AML-193 (cell line): ENCODE measurements at regions not wholly inside any gene's neighbourhood (a gene's known extent, or its start where the extent isn't known, plus 50 kb on each side); places are given as distances from the start of the nearest gene placed in this dataset.

ENCODE experiments used
- DNase-seq, 2 experiments: peaks; one replicate each; lab custom pipeline; 2025; lab: John Stamatoyannopoulos, UW

GRCh38 chr4:124177647-124178425 lies 534.7 kb downstream of the ANKRD50 start:
- no peak for DNase-seq

GRCh38 chr4:124178449-124179021 lies 534.0 kb downstream of the ANKRD50 start:
- DNase-seq = no peak

GRCh38 chr4:124179506-124180186 lies 532.9 kb downstream of the ANKRD50 start:
- no peak for DNase-seq

- DNase-seq = no peak
These were observed 531.5 kb downstream of the ANKRD50 start for GRCh38 chr4:124181039-124181438.

- DNase-seq = no peak
These were observed 529.3 kb downstream of the ANKRD50 start for GRCh38 chr4:124183231-124183630.

- DNase-seq = no peak
These were observed 528.6 kb downstream of the ANKRD50 start for GRCh38 chr4:124183926-124184325.

GRCh38 chr4:124184792-124185191 lies 527.7 kb downstream of the ANKRD50 start:
- no peak for DNase-seq

GRCh38 chr4:124188595-124188994 lies 523.9 kb downstream of the ANKRD50 start:
- no peak for DNase-seq

- DNase-seq = no peak
These were observed 523.0 kb downstream of the ANKRD50 start for GRCh38 chr4:124189545-124189944.

- DNase-seq = no peak
These were observed 521.2 kb downstream of the ANKRD50 start for GRCh38 chr4:124191329-124191728.

- no peak for DNase-seq
These were observed 520.0 kb downstream of the ANKRD50 start for GRCh38 chr4:124192544-124192943.

GRCh38 chr4:124199185-124199584 lies 513.3 kb downstream of the ANKRD50 start:
- DNase-seq = no peak

GRCh38 chr4:124199755-124200154 lies 512.8 kb downstream of the ANKRD50 start:
- DNase-seq = no peak

GRCh38 chr4:124201636-124202035 lies 510.9 kb downstream of the ANKRD50 start:
- DNase-seq = no peak

GRCh38 chr4:124202099-124202498 lies 510.4 kb downstream of the ANKRD50 start:
- no peak for DNase-seq

GRCh38 chr4:124203613-124204238 lies 508.8 kb downstream of the ANKRD50 start:
- DNase-seq = no peak

GRCh38 chr4:124206779-124207605 lies 505.5 kb downstream of the ANKRD50 start:
- no peak for DNase-seq

- no peak for DNase-seq
These were observed 503.3 kb downstream of the ANKRD50 start for GRCh38 chr4:124209211-124209610.

- DNase-seq = no peak
These were observed 502.9 kb downstream of the ANKRD50 start for GRCh38 chr4:124209626-124210025.

- no peak for DNase-seq
These were observed 501.8 kb downstream of the ANKRD50 start for GRCh38 chr4:124210746-124211145.

- DNase-seq = no peak
These were observed 499.5 kb downstream of the ANKRD50 start for GRCh38 chr4:124212815-124213630.
